HG03095 (cell line): ENCODE measurements at regions not wholly inside any gene's neighbourhood (a gene's known extent, or its start where the extent isn't known, plus 50 kb on each side); places are given as distances from the start of the nearest gene placed in this dataset.
"Not testable (repeated sequence)": the region's sequence is repeated elsewhere in the genome, so short reads cannot be mapped to it uniquely, and the experiment has no call there.

Experiments
- ATAC-seq: cut with Tn5 transposase; IDR thresholded peaks from one replicate; pipeline ENCODE4 v1.9.1; 2021; ENCODE audit warnings: moderate library complexity; ENCODE audit not compliant: unreplicated experiment

- no peak for ATAC-seq
These were observed 109.4 kb upstream of the GSE1 start for GRCh38 chr16:85503679-85504231.

GRCh38 chr16:85504242-85504641 is 108.9 kb upstream of the GSE1 start:
- no peak for ATAC-seq

- no peak for ATAC-seq
These were observed 107.1 kb upstream of the GSE1 start for GRCh38 chr16:85505794-85506634.

GRCh38 chr16:85506635-85506911 is 106.5 kb upstream of the GSE1 start:
- no peak for ATAC-seq

GRCh38 chr16:85507342-85507741 is 105.8 kb upstream of the GSE1 start:
- ATAC-seq, result no peak

- ATAC-seq, result no peak
These were observed 104.7 kb upstream of the GSE1 start for GRCh38 chr16:85508388-85508787.

- ATAC-seq, result no peak
These were observed 104.1 kb upstream of the GSE1 start for GRCh38 chr16:85508993-85509392.

GRCh38 chr16:85510041-85510659 is 103.0 kb upstream of the GSE1 start:
- ATAC-seq, result no peak

GRCh38 chr16:85511938-85512807 is 100.9 kb upstream of the GSE1 start:
- no peak for ATAC-seq

GRCh38 chr16:85512808-85513115 is 100.4 kb upstream of the GSE1 start:
- ATAC-seq, result no peak

- no peak for ATAC-seq
These were observed 99.9 kb upstream of the GSE1 start for GRCh38 chr16:85513180-85513579.

GRCh38 chr16:85513649-85514048 is 99.5 kb upstream of the GSE1 start:
- ATAC-seq, result no peak

GRCh38 chr16:85514295-85514597 is 98.9 kb upstream of the GSE1 start:
- no peak for ATAC-seq

- ATAC-seq, result no peak
These were observed 98.4 kb upstream of the GSE1 start for GRCh38 chr16:85514598-85515318.

GRCh38 chr16:85515319-85515745 is 97.8 kb upstream of the GSE1 start:
- no peak for ATAC-seq

- no peak for ATAC-seq
These were observed 97.2 kb upstream of the GSE1 start for GRCh38 chr16:85515830-85516397.

- ATAC-seq, result no peak
These were observed 96.0 kb upstream of the GSE1 start for GRCh38 chr16:85517154-85517553.

GRCh38 chr16:85517563-85518179 is 95.5 kb upstream of the GSE1 start:
- no peak for ATAC-seq

- ATAC-seq, result no peak
These were observed 94.6 kb upstream of the GSE1 start for GRCh38 chr16:85518398-85519049.

GRCh38 chr16:85519050-85519440 is 94.1 kb upstream of the GSE1 start:
- ATAC-seq, result not testable (repeated sequence)
